ENCODE measurements at regions not wholly inside any gene's neighbourhood (a gene's known extent, or its start where the extent isn't known, plus 50 kb on each side); places are given as distances from the start of the nearest gene placed in this dataset.

DNA sequence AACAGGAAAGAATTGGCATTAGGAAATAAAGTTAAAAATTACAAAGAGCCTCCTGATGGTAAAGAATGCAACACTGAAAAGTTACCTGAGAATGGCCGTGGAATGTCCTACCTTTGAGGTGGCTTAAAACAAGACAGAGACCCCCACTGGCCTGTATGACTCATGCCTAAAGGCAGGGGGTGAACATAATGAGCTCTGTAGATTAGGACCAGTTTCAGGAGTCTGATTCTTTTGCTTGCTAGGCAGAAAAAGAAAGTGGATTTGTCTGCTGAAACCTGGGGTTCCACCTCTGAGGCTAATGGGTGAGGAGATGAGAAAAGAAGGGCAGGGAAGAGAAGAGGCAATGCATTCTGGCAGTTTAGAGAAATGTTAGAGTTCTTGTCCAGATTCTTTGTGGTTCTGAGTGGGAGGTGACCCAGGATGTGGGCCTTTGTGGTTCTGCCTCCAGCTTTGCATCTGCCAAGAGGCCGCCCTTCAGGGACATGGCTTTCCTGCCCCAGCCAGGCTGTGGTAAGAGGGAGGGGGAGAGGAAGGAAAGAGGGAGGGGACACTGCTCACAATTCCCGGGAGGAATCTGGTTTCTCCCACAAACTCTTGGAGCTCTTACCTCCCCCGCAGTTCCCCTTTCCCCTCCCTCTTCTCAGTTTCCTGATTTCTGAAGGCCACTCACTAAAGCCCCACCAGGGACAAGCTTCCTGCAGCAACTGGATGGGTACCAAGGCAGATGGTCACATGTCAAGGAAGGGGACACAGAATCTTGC lies 109.6 kb downstream of the EFNB1 start:
- no peak for DNase-seq

DNA sequence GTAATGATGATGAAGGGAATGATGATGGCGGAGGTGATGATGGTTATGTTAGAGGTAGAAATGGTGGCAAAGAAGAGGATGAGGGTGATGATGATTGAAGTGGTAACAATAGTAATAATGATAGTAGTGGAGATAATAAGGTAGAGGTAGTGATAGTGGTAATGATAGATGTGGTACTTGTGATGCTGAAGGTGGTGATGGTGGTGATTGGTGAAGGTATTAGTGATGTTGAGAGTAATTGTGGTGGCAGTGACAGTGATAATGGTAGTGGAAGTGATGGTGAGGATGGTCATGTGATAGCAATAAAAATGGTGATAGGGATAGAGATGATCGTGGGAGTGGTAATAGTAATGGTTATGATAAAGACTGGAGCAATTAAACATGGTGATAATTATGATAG lies 108.8 kb downstream of the EFNB1 start:
- Histone ChIP-seq H3K27ac (no peak overlapping the region), H3K36me3 (ENCODE audit: low read depth, missing control alignments) (no peaks in the 10 kb centered on the region), H3K4me1 (no peaks in the 10 kb centered on the region), H3K4me3 (no peak overlapping the region), H3K9me3 (no peaks in the 10 kb centered on the region), H3K27me3 (no peaks in the 10 kb centered on the region)
- DNase-seq: no peak
- TF ChIP-seq, protein P1, sequence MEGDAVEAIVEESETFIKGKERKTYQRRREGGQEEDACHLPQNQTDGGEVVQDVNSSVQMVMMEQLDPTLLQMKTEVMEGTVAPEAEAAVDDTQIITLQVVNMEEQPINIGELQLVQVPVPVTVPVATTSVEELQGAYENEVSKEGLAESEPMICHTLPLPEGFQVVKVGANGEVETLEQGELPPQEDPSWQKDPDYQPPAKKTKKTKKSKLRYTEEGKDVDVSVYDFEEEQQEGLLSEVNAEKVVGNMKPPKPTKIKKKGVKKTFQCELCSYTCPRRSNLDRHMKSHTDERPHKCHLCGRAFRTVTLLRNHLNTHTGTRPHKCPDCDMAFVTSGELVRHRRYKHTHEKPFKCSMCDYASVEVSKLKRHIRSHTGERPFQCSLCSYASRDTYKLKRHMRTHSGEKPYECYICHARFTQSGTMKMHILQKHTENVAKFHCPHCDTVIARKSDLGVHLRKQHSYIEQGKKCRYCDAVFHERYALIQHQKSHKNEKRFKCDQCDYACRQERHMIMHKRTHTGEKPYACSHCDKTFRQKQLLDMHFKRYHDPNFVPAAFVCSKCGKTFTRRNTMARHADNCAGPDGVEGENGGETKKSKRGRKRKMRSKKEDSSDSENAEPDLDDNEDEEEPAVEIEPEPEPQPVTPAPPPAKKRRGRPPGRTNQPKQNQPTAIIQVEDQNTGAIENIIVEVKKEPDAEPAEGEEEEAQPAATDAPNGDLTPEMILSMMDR (IDR thresholded peaks at IDR 0.05): no peak
- TF ChIP-seq POLR2A (IDR thresholded peaks at IDR 0.05): no peak
- intact Hi-C loops (cut with DNase I; ENCODE audit: low total_unique reads): no loop called here
- WGBS, 2 donors: 94 to 96% methylated on average over 2 of the region's 2 CpGs

More for the DNA sequence above, 109.6 kb downstream of the EFNB1 start:
- no peak overlapping the region for H3K27ac ChIP-seq
- TF ChIP-seq POLR2A (IDR thresholded peaks at IDR 0.05): no peak
- TF ChIP-seq, protein P1 (IDR thresholded peaks at IDR 0.05): no peak
- H3K27me3 ChIP-seq: no peaks in the 10 kb centered on the region
- intact Hi-C loops (cut with DNase I; ENCODE audit: low total_unique reads): no loop called here
- H3K9me3 ChIP-seq: no peaks in the 10 kb centered on the region
- 41 to 58% methylated on average over 4 of the region's 4 CpGs for WGBS, 2 donors
- H3K36me3 ChIP-seq (ENCODE audit: low read depth, missing control alignments): no peaks in the 10 kb centered on the region
- H3K4me3 ChIP-seq: no peak overlapping the region
- H3K4me1 ChIP-seq: no peaks in the 10 kb centered on the region

DNA sequence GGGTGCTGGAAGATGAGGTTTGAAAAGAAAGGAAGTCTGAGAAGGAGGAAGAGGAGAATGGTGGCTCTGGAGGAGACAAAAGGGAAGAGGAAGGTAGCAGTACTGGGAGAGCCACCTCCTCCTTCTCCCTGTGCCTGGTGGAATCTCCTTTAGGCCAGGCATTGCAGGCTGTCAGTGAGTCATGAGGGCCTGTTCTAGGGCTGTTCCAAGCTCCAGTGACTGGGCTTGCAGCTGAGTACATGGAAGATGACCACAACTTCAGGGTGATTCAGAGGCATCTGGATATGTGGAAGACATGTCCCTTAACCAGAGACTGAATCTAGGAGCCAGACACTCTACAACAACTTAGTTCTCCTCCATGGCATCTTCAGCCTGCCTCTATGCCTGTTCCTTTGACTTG lies 107.8 kb downstream of the EFNB1 start:
- Histone ChIP-seq H3K4me3 (no peak overlapping the region), H3K27ac (no peak overlapping the region), H3K9me3 (no peaks in the 10 kb centered on the region), H3K27me3 (no peaks in the 10 kb centered on the region), H3K4me1 (no peaks in the 10 kb centered on the region), H3K36me3 (ENCODE audit: low read depth, missing control alignments) (no peaks in the 10 kb centered on the region)
- no peak for TF ChIP-seq POLR2A (IDR thresholded peaks at IDR 0.05)
- TF ChIP-seq, protein P1 (IDR thresholded peaks at IDR 0.05): no peak
- no peak for DNase-seq
- intact Hi-C loops (cut with DNase I; ENCODE audit: low total_unique reads): no loop called here

DNA sequence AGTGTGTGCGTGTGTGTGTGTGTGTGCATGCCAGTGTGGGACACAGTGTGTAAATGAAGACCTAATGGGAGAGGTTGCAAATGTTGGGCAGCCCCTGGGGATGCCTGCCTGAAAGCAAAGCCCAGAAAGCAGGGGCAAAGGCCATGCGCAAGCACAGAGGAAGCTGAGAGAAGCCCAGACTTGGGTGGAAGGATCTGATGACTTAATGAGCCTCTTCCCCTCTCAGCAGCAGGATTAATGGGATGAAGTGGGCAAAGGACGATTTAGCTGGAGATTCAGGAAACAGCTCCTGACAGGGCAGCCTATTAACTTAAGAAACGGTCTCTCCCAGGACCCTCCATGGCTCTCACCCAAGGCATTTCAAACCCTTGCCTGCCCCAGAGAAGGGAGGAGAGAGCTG lies 107.3 kb downstream of the EFNB1 start:
- Histone ChIP-seq H3K4me1 (no peaks in the 10 kb centered on the region), H3K27ac (no peak overlapping the region), H3K9me3 (no peaks in the 10 kb centered on the region), H3K4me3 (no peak overlapping the region), H3K36me3 (ENCODE audit: low read depth, missing control alignments) (no peaks in the 10 kb centered on the region), H3K27me3 (no peaks in the 10 kb centered on the region)
- no peak for TF ChIP-seq POLR2A (IDR thresholded peaks at IDR 0.05)
- TF ChIP-seq, protein P1 (IDR thresholded peaks at IDR 0.05): no peak
- 87 to 96% methylated on average over 4 of the region's 4 CpGs for WGBS, 2 donors
- intact Hi-C loops (cut with DNase I; ENCODE audit: low total_unique reads): no loop called here
- no peak for DNase-seq

DNA sequence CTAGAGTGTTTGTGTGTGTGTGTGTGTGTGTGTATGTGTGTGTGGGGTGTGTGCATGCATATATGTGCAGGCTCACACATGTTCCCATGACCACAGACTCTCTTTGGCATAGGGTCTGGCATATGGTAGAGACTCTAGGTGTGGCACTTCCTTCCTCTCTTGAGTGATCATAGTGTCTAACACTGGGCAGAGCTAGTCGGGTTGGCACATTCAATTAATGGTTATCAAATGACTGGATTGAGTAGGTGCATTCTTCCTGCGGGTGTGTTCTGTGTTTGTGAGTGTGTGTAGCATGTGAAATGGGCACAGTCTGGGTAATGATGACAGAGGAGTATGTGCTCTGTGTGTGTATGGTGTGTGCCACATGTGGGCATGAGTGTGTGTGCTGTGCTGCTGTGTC lies 106.5 kb downstream of the EFNB1 start:
- TF ChIP-seq, protein P1 (IDR thresholded peaks at IDR 0.05): no peak
- no peak for TF ChIP-seq POLR2A (IDR thresholded peaks at IDR 0.05)
- no peak overlapping the region for H3K4me3 ChIP-seq
- H3K27ac ChIP-seq: no peak overlapping the region
- H3K9me3 ChIP-seq: no peaks in the 10 kb centered on the region
- no peaks in the 10 kb centered on the region for H3K27me3 ChIP-seq
- WGBS, 2 donors: 86 to 93% methylated on average over 2 of the region's 2 CpGs
- intact Hi-C loops (cut with DNase I; ENCODE audit: low total_unique reads): no loop called here
- H3K36me3 ChIP-seq (ENCODE audit: low read depth, missing control alignments): no peaks in the 10 kb centered on the region
- no peaks in the 10 kb centered on the region for H3K4me1 ChIP-seq
- DNase-seq: no peak

Data from testis (tissue), 2 donors.